IMR-90 (cell line): ENCODE measurements at regions not wholly inside any gene's neighbourhood (a gene's known extent, or its start where the extent isn't known, plus 50 kb on each side); places are given as distances from the start of the nearest gene placed in this dataset.
A peak's percentile ranks its signal among the peaks of the same experiment; 100 is the strongest.

Source experiments
- ATAC-seq: fragments of 200-7000 bp; cut with Tn5 transposase; 2 replicates; pipeline ENCODE4 v1.9.1; 2020; ENCODE audit warnings: low read depth, mild to moderate bottlenecking, moderate library complexity
- BruUV-seq: library from RNA; stranded (reverse); fragments of 400-500 nt; replicated peaks from 2 replicates; lab custom pipeline; 2021; lab: Mats Ljungman, UMichigan
- CTCF ChIA-PET: fragments of 300-600 bp; formaldehyde crosslinking; extraction: SDS; loops from one replicate; lab custom pipeline; 2021; ENCODE audit warnings: antibody characterized with exemption; lab: Yijun Ruan, JAX
- POLR2A ChIA-PET: fragments of 300-600 bp; sonication (Branson Sonifier 250); formaldehyde crosslinking; loops from one replicate; lab custom pipeline; 2022; ENCODE audit warnings: antibody characterized with exemption; ENCODE audit not compliant: unreplicated experiment; lab: Charles Lee
- DNase-seq: peaks from one replicate; pipeline ENCODE4 v3.0.0; 2013
- H2AFZ ChIP-seq: replicated peaks from 2 replicates; pipeline ENCODE3; 2013; ENCODE audit warnings: low read length, mild to moderate bottlenecking; ENCODE audit not compliant: poor library complexity
- H2AK5ac ChIP-seq: 2 replicates; pipeline ENCODE4 v1.6.1; 2013; ENCODE audit warnings: low read depth, low read length, inconsistent platforms
- H2AK9ac ChIP-seq: replicated peaks from 2 replicates; pipeline ENCODE3; 2013; ENCODE audit warnings: mild to moderate bottlenecking, low read depth, low read length, moderate library complexity; ENCODE audit not compliant: poor library complexity
- H2BK120ac ChIP-seq: 2 replicates; pipeline ENCODE4 v1.6.1; 2013; ENCODE audit warnings: low read depth, low read length, inconsistent platforms
- H2BK15ac ChIP-seq: 3 replicates; pipeline ENCODE4 v1.6.1; 2013; ENCODE audit warnings: low read depth, low read length, inconsistent platforms
- H2BK20ac ChIP-seq: 2 replicates; pipeline ENCODE4 v1.6.1; 2013; ENCODE audit warnings: low read depth, mild to moderate bottlenecking, inconsistent platforms, low read length, moderate library complexity
- H2BK5ac ChIP-seq: 2 replicates; pipeline ENCODE4 v1.6.1; 2013; ENCODE audit warnings: mild to moderate bottlenecking, low read depth, low read length, inconsistent platforms; ENCODE audit not compliant: poor library complexity, severe bottlenecking
- H3K14ac ChIP-seq: replicated peaks from 2 replicates; pipeline ENCODE4 v1.6.1; 2013; ENCODE audit warnings: low read depth, low read length, inconsistent platforms
- H3K18ac ChIP-seq: 2 replicates; pipeline ENCODE4 v1.6.1; 2013; ENCODE audit warnings: low read depth, low read length, control low read depth
- H3K23ac ChIP-seq: 2 replicates; pipeline ENCODE4 v1.6.1; 2013; ENCODE audit warnings: low read depth, low read length, inconsistent platforms
- H3K27ac ChIP-seq: 2 replicates; pipeline ENCODE4 v1.5.1; 2013; ENCODE audit warnings: mild to moderate bottlenecking, control low read depth, low read length; ENCODE audit not compliant: insufficient read depth
- H3K27me3 ChIP-seq: 2 replicates; pipeline ENCODE4 v1.6.1; 2013; ENCODE audit warnings: low read length; ENCODE audit not compliant: control insufficient read depth, insufficient read depth
- H3K36me3 ChIP-seq: 2 replicates; pipeline ENCODE4 v1.6.1; 2013; ENCODE audit warnings: low read length, mixed read lengths; ENCODE audit not compliant: control insufficient read depth, insufficient read depth
- H3K4ac ChIP-seq: 2 replicates; pipeline ENCODE4 v1.6.1; 2013; ENCODE audit warnings: low read depth, low read length, inconsistent platforms
- H3K4me1 ChIP-seq: 2 replicates; pipeline ENCODE4 v1.6.1; 2013; ENCODE audit warnings: low read length, mixed read lengths; ENCODE audit not compliant: control insufficient read depth, insufficient read depth
- H3K4me2 ChIP-seq: 2 replicates; pipeline ENCODE4 v1.6.1; 2013; ENCODE audit warnings: low read depth, mild to moderate bottlenecking, control low read depth, low read length, moderate library complexity
- H3K4me3 ChIP-seq: 2 replicates; pipeline ENCODE4 v1.5.1; 2013; ENCODE audit warnings: low read depth, mild to moderate bottlenecking, control low read depth, low read length, moderate library complexity; ENCODE audit not compliant: insufficient read depth
- H3K56ac ChIP-seq: 2 replicates; pipeline ENCODE4 v1.6.1; 2013; ENCODE audit warnings: low read length, inconsistent platforms; ENCODE audit not compliant: insufficient read depth; ENCODE audit errors: extremely low read depth
- H3K79me1 ChIP-seq, 2 experiments: 2 replicates each; pipeline ENCODE4 v1.6.1; 2013; ENCODE audit warnings: low read length in 2 of 2, inconsistent platforms in 1 of 2, low read depth in 1 of 2
- H3K9ac ChIP-seq: 2 replicates; pipeline ENCODE4 v1.6.1; 2013; ENCODE audit warnings: low read depth, low read length, control low read depth
- H3K9me1 ChIP-seq: 2 replicates; pipeline ENCODE4 v1.6.1; 2013; ENCODE audit warnings: low read length, inconsistent platforms; ENCODE audit not compliant: insufficient read depth
- H3K9me3 ChIP-seq: 2 replicates; pipeline ENCODE4 v1.6.1; 2013; ENCODE audit warnings: low read length; ENCODE audit not compliant: control insufficient read depth, insufficient read depth
- H4K20me1 ChIP-seq: 2 replicates; pipeline ENCODE4 v1.6.1; 2013; ENCODE audit warnings: low read length, inconsistent platforms; ENCODE audit not compliant: insufficient read depth
- H4K5ac ChIP-seq: 2 replicates; pipeline ENCODE4 v1.6.1; 2013; ENCODE audit warnings: mild to moderate bottlenecking, low read depth, low read length, control low read depth
- H4K8ac ChIP-seq, 2 experiments: 2 replicates each; pipeline ENCODE4 v1.6.1; 2013; ENCODE audit warnings: low read depth in 2 of 2, low read length in 2 of 2, control low read depth in 1 of 2, inconsistent platforms in 1 of 2
- H4K91ac ChIP-seq: 2 replicates; pipeline ENCODE4 v1.6.1; 2013; ENCODE audit warnings: low read depth, low read length, inconsistent platforms; ENCODE audit not compliant: insufficient read depth
- BHLHE40 ChIP-seq: fragments of 150-350 bp; IDR thresholded peaks from 2 replicates; pipeline ENCODE4 v1.6.1; 2016; ENCODE audit warnings: mild to moderate bottlenecking, low read depth, low read length
- CEBPB ChIP-seq: IDR thresholded peaks from 2 replicates; pipeline ENCODE4 v1.6.1; 2012; ENCODE audit warnings: low read depth, low read length, improper control_type of control experiment
- CHD1 ChIP-seq: IDR thresholded peaks from 2 replicates; pipeline ENCODE4 v1.6.1; 2012; ENCODE audit warnings: low read depth, low read length, improper control_type of control experiment
- ELK1 ChIP-seq: fragments of 150-350 bp; IDR thresholded peaks from 2 replicates; pipeline ENCODE4 v1.6.1; 2016; ENCODE audit warnings: low read depth, mild to moderate bottlenecking, low read length, moderate library complexity, borderline replicate concordance
- FOS ChIP-seq: fragments of 150-350 bp; IDR thresholded peaks from 2 replicates; pipeline ENCODE4 v1.6.1; 2016; ENCODE audit warnings: low read depth, low read length
- MAFK ChIP-seq: IDR thresholded peaks from 2 replicates; pipeline ENCODE4 v1.6.1; 2012; ENCODE audit warnings: low read depth, low read length, improper control_type of control experiment
- MAZ ChIP-seq: IDR thresholded peaks from 2 replicates; pipeline ENCODE4 v1.6.1; 2012; ENCODE audit warnings: low read depth, mild to moderate bottlenecking, low read length, improper control_type of control experiment, moderate library complexity, borderline replicate concordance
- MXI1 ChIP-seq: IDR thresholded peaks from 2 replicates; pipeline ENCODE4 v1.6.1; 2012; ENCODE audit warnings: low read depth, mild to moderate bottlenecking, low read length, moderate library complexity, borderline replicate concordance
- NFE2L2 ChIP-seq: fragments of 150-350 bp; IDR thresholded peaks from 2 replicates; pipeline ENCODE4 v1.6.1; 2016; ENCODE audit warnings: low read depth, mild to moderate bottlenecking, low read length
- POLR2A ChIP-seq: IDR thresholded peaks from 2 replicates; pipeline ENCODE4 v1.6.1; 2012; ENCODE audit warnings: mild to moderate bottlenecking, low read depth, low read length
- RAD21 ChIP-seq: IDR thresholded peaks from 2 replicates; pipeline ENCODE4 v1.6.1; 2012; ENCODE audit warnings: low read length, improper control_type of control experiment
- RCOR1 ChIP-seq: IDR thresholded peaks from 2 replicates; pipeline ENCODE4 v1.6.1; 2012; ENCODE audit warnings: mild to moderate bottlenecking, low read length, improper control_type of control experiment; ENCODE audit not compliant: insufficient replicate concordance
- RFX5 ChIP-seq: IDR thresholded peaks from 2 replicates; pipeline ENCODE4 v1.8.0; 2012; ENCODE audit warnings: low read depth, mild to moderate bottlenecking, low read length, moderate library complexity
- SMC3 ChIP-seq: fragments of 150-350 bp; IDR thresholded peaks from 2 replicates; pipeline ENCODE4 v1.6.1; 2016; ENCODE audit warnings: low read depth, mild to moderate bottlenecking, antibody characterized with exemption, low read length, moderate library complexity
- WGBS, 2 experiments: methylation state at CpG; one replicate each; pipeline versions ENCODE4 v1.1.5 to v1.1.7; 2013; ENCODE audit warnings: missing lambda C conversion rate in 2 of 2; ENCODE audit not compliant: insufficient read length in 1 of 2; ENCODE audit errors: extremely low coverage in 2 of 2; 5-methylcytosine and 5-hydroxymethylcytosine counted together
- dilution Hi-C: fragments of 300-500 bp; cut with HindIII; formaldehyde crosslinking; loops from one replicate; pipeline ENCODE4 v1.14.3; 2018; ENCODE audit warnings: low sequenced_read_pairs; ENCODE audit not compliant: unreplicated experiment
- in situ Hi-C: fragments of 300-500 bp; cut with MboI; formaldehyde crosslinking; loops from 3 replicates; pipeline ENCODE4 v1.14.3; 2019; ENCODE audit warnings: low sequenced_read_pairs, inconsistent platforms, mixed read lengths
- intact Hi-C: fragments of 100-400 bp; cut with micrococcal nuclease; formaldehyde crosslinking; loops from 2 replicates; pipeline ENCODE4 v1.10.0; 2022
- TF ChIP-seq, protein P1 (sequence below): fragments of 150-350 bp; IDR thresholded peaks from 2 replicates; pipeline ENCODE4 v1.6.1; 2017; ENCODE audit warnings: mild to moderate bottlenecking, antibody characterized with exemption, low read length, low read depth

DNA sequence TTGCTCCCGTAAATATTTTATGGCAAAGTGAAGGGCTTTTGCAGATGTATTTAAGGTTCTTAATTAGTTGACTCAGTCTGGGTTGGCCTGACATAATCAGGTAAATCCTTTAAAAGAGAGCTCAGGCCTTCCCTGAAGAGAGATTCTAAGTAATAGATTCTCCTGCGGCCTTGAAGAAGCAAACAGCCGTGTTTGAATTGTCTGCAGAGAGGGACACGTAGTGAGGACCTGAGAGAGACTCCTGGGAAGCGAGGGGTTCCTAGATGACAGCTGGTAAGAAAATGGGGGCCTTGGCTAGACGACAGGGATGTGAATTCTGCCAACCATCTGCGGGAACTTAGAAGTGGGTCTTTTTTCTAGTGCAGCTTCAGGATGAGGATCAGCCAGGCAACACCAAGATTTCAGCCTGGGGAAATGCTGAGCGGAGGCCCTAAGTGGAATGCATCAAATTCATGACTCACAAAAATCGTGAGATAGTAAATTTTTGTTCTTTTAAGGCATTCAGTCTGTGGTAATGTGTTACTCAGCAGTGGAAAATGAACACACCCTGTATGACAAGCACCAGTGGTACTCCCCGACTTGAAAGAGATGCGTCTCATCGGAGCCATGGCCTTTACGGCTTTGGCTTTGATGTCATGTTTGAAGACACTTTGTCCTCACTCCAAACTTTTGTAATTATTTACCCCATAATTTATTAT, 62.1 kb upstream of the SMIM21 start:
- Histone ChIP-seq H4K20me1 (no peaks in the 10 kb centered on the region), H4K5ac (peak overlapping the region; percentile 99), H3K14ac (peak overlapping the region; percentile 94), H3K79me1 (no peaks in the 10 kb centered on the region), H3K18ac (peak overlapping the region; percentile 98), H3K23ac (peak overlapping the region; percentile 87), H2BK120ac (peak overlapping the region; percentile 100), H3K56ac (peak overlapping the region; percentile 98), H3K36me3 (no peaks in the 10 kb centered on the region), H3K9me1 (no peaks in the 10 kb centered on the region), H3K4me1 (peaks cover 9% of the 10 kb centered on the region), H2AK5ac (peak overlapping the region; percentile 72), H3K9me3 (no peaks in the 10 kb centered on the region), H2BK15ac (peak overlapping the region; percentile 68), H4K8ac (peak overlapping the region; percentile 90 to 98), H2AK9ac (peak overlapping the region; percentile 83), H2BK20ac (peak overlapping the region; percentile 100), H4K91ac (peak overlapping the region; percentile 98), H2BK5ac (peak overlapping the region; percentile 99), H3K4me3 (no peak overlapping the region), H3K4me2 (peak overlapping the region; percentile 58), H3K27ac (peak overlapping the region; percentile 99), H3K4ac (peak overlapping the region; percentile 99), H3K27me3 (no peaks in the 10 kb centered on the region), H3K9ac (peak overlapping the region; percentile 83), H2AFZ (peak overlapping the region; percentile 91)
- intact Hi-C loops (loop anchor here (5.0 to 10.0 kb wide), 2 partner anchors 93 to 765 kb away; no protein-coding TSS in a partner anchor), dilution Hi-C loops (no loop called here), in situ Hi-C loops (loop anchor here (10.0 to 25.0 kb wide), 2 partner anchors 535 to 873 kb away; no protein-coding TSS in a partner anchor)
- ChIA-PET POLR2A (interaction anchor here (0.9 to 1.0 kb wide), 2 partner anchors 41 to 277 kb away, joined by 3 read pairs; no protein-coding TSS in a partner anchor), CTCF (interaction anchor here (1.4 kb wide), 1 partner anchor 10 kb away, joined by 3 read pairs; no protein-coding TSS in a partner anchor)
- 60% methylated on average over 4 of the region's 13 CpGs; no CpG with 5 or more reads in 1 of the 2 experiments for WGBS, 2 experiments
- peak; percentile 98 for DNase-seq
- peak; percentile 99 for ATAC-seq
- BruUV-seq: no TSS peak
- TF ChIP-seq MAZ (no peak), POLR2A (no peak), RCOR1 (peak; percentile 46), SMC3 (no peak), BHLHE40 (peak; percentile 59; the same call in 1 of the 2 replicates), MXI1 (no peak), MAFK (peak; percentile 81), NFE2L2 (peak; percentile 85), RAD21 (0 out of 2 replicates have a peak, but pooled peaks have one; percentile 17), RFX5 (no peak), ELK1 (no peak), FOS (peak; percentile 93), CEBPB (peak; percentile 64), CHD1 (no peak)
- TF ChIP-seq, protein P1, sequence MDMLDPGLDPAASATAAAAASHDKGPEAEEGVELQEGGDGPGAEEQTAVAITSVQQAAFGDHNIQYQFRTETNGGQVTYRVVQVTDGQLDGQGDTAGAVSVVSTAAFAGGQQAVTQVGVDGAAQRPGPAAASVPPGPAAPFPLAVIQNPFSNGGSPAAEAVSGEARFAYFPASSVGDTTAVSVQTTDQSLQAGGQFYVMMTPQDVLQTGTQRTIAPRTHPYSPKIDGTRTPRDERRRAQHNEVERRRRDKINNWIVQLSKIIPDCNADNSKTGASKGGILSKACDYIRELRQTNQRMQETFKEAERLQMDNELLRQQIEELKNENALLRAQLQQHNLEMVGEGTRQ: no peak
